Adrenal gland (tissue), 5 donors: ENCODE measurements at regions not wholly inside any gene's neighbourhood (a gene's known extent, or its start where the extent isn't known, plus 50 kb on each side); places are given as distances from the start of the nearest gene placed in this dataset.

ENCODE experiments used
- CTCF ChIP-seq, 6 experiments: fragments of 450-650 bp in 4 of 6; fragments of 200-600 bp in 2 of 6; sonication (generic) in 1 of 6; IDR thresholded peaks; 1 replicate in 5 of 6; 2 replicates in 1 of 6; pipeline versions ENCODE4 v1.5.1 to v1.8.0; 2016 to 2021; ENCODE audit warnings: antibody characterized with exemption in 6 of 6, mild to moderate bottlenecking in 2 of 6, moderate library complexity in 1 of 6
- POLR2A ChIP-seq, 2 donors: fragments of 450-650 bp; IDR thresholded peaks; one replicate each; pipeline ENCODE4 v1.6.1; 2017; ENCODE audit warnings: antibody characterized with exemption in 2 of 2, mild to moderate bottlenecking in 2 of 2, moderate library complexity in 1 of 2
- donor health status: DM: no; HTN: no; CAD: no.

- TF ChIP-seq POLR2A (IDR thresholded peaks at IDR 0.05), result no peak
- TF ChIP-seq CTCF (IDR thresholded peaks at IDR 0.05), result no peak
Measured at GRCh38 chr9:75500479-75500878, 390.0 kb upstream of the PCSK5 start.
